ENCODE measurements at regions not wholly inside any gene's neighbourhood (a gene's known extent, or its start where the extent isn't known, plus 50 kb on each side); places are given as distances from the start of the nearest gene placed in this dataset.

- ATAC-seq, result no peak
- H3K9me3 ChIP-seq, result no peaks in the 10 kb centered on the region
- H3K4me1 ChIP-seq, result no peaks in the 10 kb centered on the region
- DNase-seq, result no peak
- FAIRE-seq, result no peak
- no peak for TF ChIP-seq CTCF (IDR thresholded peaks at IDR 0.05)
- H3K27me3 ChIP-seq, result no peaks in the 10 kb centered on the region
- 68 to 79% methylated on average over 3 of the region's 3 CpGs for WGBS, 2 donors
- no peaks in the 10 kb centered on the region for H3K36me3 ChIP-seq
- H3K27ac ChIP-seq, result no peak overlapping the region
- no peak overlapping the region for H3K4me3 ChIP-seq
- intact Hi-C loops (cut with DNase I), result no loop called here
Measured at GRCh38 chr15:58246041-58246440, 107.9 kb downstream of the AQP9 start.

- H3K36me3 ChIP-seq, result no peaks in the 10 kb centered on the region
- H3K4me3 ChIP-seq, result no peak overlapping the region
- no peaks in the 10 kb centered on the region for H3K9me3 ChIP-seq
- DNase-seq (peak in 3 of 6 donors; percentile 8 to 69 (median 51)), ATAC-seq (peak; percentile 50 to 88 (median 72)), FAIRE-seq (no peak)
- no peak overlapping the region for H3K27ac ChIP-seq
- intact Hi-C loops (cut with DNase I), result no loop called here
- no peaks in the 10 kb centered on the region for H3K27me3 ChIP-seq
- 67 to 72% methylated on average over 20 of the region's 20 CpGs for WGBS, 2 donors
- TF ChIP-seq CTCF (IDR thresholded peaks at IDR 0.05), result no peak
- no peaks in the 10 kb centered on the region for H3K4me1 ChIP-seq
Measured at GRCh38 chr15:58247855-58248842, 110.0 kb downstream of the AQP9 start.

GRCh38 chr15:58249646-58250312, 111.6 kb downstream of the AQP9 start:
- 54 to 56% methylated on average over 8 of the region's 8 CpGs for WGBS, 2 donors
- no peak overlapping the region for H3K27ac ChIP-seq
- H3K9me3 ChIP-seq, result no peaks in the 10 kb centered on the region
- no peak overlapping the region for H3K4me3 ChIP-seq
- intact Hi-C loops (cut with DNase I), result no loop called here
- no peaks in the 10 kb centered on the region for H3K4me1 ChIP-seq
- no peaks in the 10 kb centered on the region for H3K36me3 ChIP-seq
- DNase-seq, result no peak
- no peak for FAIRE-seq
- H3K27me3 ChIP-seq, result no peaks in the 10 kb centered on the region
- no peak for ATAC-seq
- TF ChIP-seq CTCF (IDR thresholded peaks at IDR 0.05), result no peak

GRCh38 chr15:58252586-58253323, 114.6 kb downstream of the AQP9 start:
- intact Hi-C loops (cut with DNase I), result no loop called here
- Histone ChIP-seq H3K36me3 (no peaks in the 10 kb centered on the region), H3K9me3 (no peaks in the 10 kb centered on the region), H3K27me3 (no peaks in the 10 kb centered on the region), H3K4me3 (no peak overlapping the region), H3K27ac (no peak overlapping the region), H3K4me1 (no peaks in the 10 kb centered on the region)
- no peak for ATAC-seq
- WGBS, 2 donors, result 66 to 67% methylated on average over 6 to 7 of the region's 7 CpGs
- TF ChIP-seq CTCF (IDR thresholded peaks at IDR 0.05), result no peak
- FAIRE-seq, result no peak
- no peak for DNase-seq
